ENCODE measurements at regions not wholly inside any gene's neighbourhood (a gene's known extent, or its start where the extent isn't known, plus 50 kb on each side); places are given as distances from the start of the nearest gene placed in this dataset.

DNA sequence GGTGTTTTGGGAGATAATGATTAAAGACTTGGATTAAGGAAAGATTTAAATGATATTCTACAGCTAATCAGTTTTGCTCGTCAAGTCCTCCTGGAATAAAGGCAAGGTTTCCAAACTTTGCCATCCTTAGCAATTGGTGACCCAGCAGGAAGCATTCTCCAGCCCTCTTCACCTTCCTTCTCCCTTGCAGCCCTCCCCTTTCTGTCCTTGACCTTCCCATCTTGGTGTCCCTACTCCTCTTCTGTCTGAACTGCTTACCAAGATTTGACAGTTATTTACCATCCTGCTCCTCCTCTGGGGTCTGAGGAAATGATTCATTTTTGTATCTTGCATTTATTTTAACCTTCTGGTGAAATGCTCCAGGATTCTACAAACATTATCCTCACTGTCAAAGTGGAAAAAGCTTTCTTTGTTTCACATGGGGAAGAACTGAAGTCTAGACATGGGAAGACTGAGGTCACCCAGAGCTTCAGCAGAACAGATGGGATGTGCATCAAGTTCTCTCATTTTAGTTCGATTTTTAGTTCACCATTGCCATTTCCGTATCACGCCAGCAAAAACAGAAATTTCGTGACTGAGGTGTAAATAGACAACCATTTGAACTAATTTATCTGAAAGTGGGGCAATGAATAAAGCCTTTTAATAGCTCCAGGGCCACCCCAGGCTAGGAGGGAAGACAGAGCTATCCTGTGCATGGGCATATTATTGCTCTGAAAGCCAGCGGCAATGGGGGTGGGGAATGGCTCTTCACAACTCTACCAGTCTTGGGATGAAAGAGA is 504.4 kb upstream of the PLXNA2 start:
- no TSS peak for BruUV-seq (replicated peaks)
- Histone ChIP-seq H4K20me1 (ENCODE audit: insufficient read depth, low read length) (no peaks in the 10 kb centered on the region), H3K27ac (ENCODE audit: low read depth, low read length, poor library complexity, severe bottlenecking) (no peak overlapping the region), H3K4me3 (ENCODE audit: low read depth, low read length, poor library complexity, severe bottlenecking) (no peak overlapping the region), H3K9me2 (ENCODE audit: insufficient read depth, low read length) (no peaks in the 10 kb centered on the region), H3K79me2 (ENCODE audit: insufficient read depth, low read depth, low read length) (no peaks in the 10 kb centered on the region), H2AFZ (ENCODE audit: low read length) (no peak overlapping the region), H3K4me2 (ENCODE audit: low read length) (no peak overlapping the region), H3K9me3 (ENCODE audit: low read length) (no peaks in the 10 kb centered on the region), H3K36me3 (ENCODE audit: insufficient read depth, low read length) (no peaks in the 10 kb centered on the region), H3K4me1 (ENCODE audit: insufficient read depth, low read length, poor library complexity, severe bottlenecking) (no peaks in the 10 kb centered on the region)
- intact Hi-C loops (cut with micrococcal nuclease; ENCODE audit: unreplicated experiment) = no loop called here
- TF ChIP-seq, protein P1, sequence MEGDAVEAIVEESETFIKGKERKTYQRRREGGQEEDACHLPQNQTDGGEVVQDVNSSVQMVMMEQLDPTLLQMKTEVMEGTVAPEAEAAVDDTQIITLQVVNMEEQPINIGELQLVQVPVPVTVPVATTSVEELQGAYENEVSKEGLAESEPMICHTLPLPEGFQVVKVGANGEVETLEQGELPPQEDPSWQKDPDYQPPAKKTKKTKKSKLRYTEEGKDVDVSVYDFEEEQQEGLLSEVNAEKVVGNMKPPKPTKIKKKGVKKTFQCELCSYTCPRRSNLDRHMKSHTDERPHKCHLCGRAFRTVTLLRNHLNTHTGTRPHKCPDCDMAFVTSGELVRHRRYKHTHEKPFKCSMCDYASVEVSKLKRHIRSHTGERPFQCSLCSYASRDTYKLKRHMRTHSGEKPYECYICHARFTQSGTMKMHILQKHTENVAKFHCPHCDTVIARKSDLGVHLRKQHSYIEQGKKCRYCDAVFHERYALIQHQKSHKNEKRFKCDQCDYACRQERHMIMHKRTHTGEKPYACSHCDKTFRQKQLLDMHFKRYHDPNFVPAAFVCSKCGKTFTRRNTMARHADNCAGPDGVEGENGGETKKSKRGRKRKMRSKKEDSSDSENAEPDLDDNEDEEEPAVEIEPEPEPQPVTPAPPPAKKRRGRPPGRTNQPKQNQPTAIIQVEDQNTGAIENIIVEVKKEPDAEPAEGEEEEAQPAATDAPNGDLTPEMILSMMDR (conservative IDR thresholded peaks at IDR 0.05; ENCODE audit: low read length) = no peak
- no peak for TF ChIP-seq EZH2phosphoT487 (IDR thresholded peaks at IDR 0.05; ENCODE audit: borderline replicate concordance, low read depth, low read length)
- POLR2A ChIA-PET = interaction anchor here (0.6 to 0.8 kb wide), 2 partner anchors 35 to 1999 kb away, joined by 3 to 4 read pairs; no protein-coding TSS in a partner anchor
- CTCF ChIA-PET (ENCODE audit: unreplicated experiment) = no interaction called here
- DNase-seq (ENCODE audit: low spot score) = no peak

DNA sequence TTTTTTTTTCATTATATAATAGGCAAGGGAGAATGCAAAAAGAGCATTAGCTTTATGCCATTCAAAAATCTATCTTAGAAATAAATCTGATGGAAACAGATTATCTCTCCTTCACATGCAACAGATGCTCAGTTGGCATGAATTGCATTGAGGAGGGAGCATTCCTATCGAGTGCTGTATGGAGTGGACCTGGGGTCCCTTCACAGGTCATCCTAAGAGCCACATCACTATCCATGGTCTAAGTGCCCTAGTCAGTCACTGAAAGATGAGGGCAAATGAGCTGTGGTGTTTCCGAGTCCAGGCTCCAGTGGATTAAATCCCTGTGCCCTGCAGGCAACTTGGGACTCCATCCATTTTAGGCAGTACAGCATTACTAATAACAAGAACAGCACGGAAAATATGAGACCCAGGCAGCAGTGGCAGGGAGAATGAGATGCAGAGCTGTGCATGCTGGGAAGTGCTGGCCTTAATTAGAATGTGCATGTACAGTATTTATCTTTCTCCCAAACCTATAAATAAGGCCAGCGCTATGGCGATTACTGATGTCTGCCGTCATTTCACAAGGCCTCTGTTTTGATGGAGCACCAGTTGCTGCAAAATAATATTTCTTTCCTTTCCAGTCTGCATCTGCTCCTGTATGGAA is 512.3 kb upstream of the PLXNA2 start:
- H3K36me3 ChIP-seq (ENCODE audit: insufficient read depth, low read length) = no peaks in the 10 kb centered on the region
- no peak overlapping the region for H2AFZ ChIP-seq (ENCODE audit: low read length)
- TF ChIP-seq, protein P1 (conservative IDR thresholded peaks at IDR 0.05; ENCODE audit: low read length) = no peak
- no peak for TF ChIP-seq EZH2phosphoT487 (IDR thresholded peaks at IDR 0.05; ENCODE audit: borderline replicate concordance, low read depth, low read length)
- no peaks in the 10 kb centered on the region for H3K9me2 ChIP-seq (ENCODE audit: insufficient read depth, low read length)
- H3K4me3 ChIP-seq (ENCODE audit: low read depth, low read length, poor library complexity, severe bottlenecking) = no peak overlapping the region
- ChIA-PET POLR2A (interaction anchor here (1.0 to 1.1 kb wide), 2 partner anchors 8 to 69 kb away, joined by 3 read pairs; no protein-coding TSS in a partner anchor), CTCF (ENCODE audit: unreplicated experiment) (no interaction called here)
- DNase-seq (ENCODE audit: low spot score) = no peak
- BruUV-seq (replicated peaks) = no TSS peak
- H3K79me2 ChIP-seq (ENCODE audit: insufficient read depth, low read depth, low read length) = no peaks in the 10 kb centered on the region
- no peak overlapping the region for H3K27ac ChIP-seq (ENCODE audit: low read depth, low read length, poor library complexity, severe bottlenecking)
- H3K4me2 ChIP-seq (ENCODE audit: low read length) = no peak overlapping the region
- H3K9me3 ChIP-seq (ENCODE audit: low read length) = no peaks in the 10 kb centered on the region
- no peaks in the 10 kb centered on the region for H3K4me1 ChIP-seq (ENCODE audit: insufficient read depth, low read length, poor library complexity, severe bottlenecking)
- intact Hi-C loops (cut with micrococcal nuclease; ENCODE audit: unreplicated experiment) = no loop called here
- no peaks in the 10 kb centered on the region for H4K20me1 ChIP-seq (ENCODE audit: insufficient read depth, low read length)

DNA sequence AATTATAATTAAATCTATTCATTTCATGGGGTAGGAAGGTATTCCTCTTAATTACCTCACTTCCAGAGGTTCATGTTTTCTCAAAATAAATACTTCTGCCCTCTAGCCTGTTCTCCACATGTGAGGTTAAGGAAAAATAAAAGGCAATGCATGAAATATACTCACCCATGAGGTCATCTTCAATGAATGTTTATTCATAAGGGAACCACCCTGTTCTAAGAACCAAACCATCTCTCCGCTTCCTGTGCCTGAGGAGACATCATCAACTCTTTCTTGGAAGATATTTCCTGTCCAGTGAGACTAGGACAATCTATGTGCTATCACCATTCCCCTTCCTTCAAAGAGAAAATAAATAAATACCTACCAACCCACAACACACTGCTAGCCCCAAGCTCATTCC is 513.7 kb upstream of the PLXNA2 start:
- no peaks in the 10 kb centered on the region for H3K79me2 ChIP-seq (ENCODE audit: insufficient read depth, low read depth, low read length)
- no peak overlapping the region for H2AFZ ChIP-seq (ENCODE audit: low read length)
- H3K4me2 ChIP-seq (ENCODE audit: low read length) = no peak overlapping the region
- no peaks in the 10 kb centered on the region for H3K9me2 ChIP-seq (ENCODE audit: insufficient read depth, low read length)
- BruUV-seq (replicated peaks) = no TSS peak
- no peaks in the 10 kb centered on the region for H3K9me3 ChIP-seq (ENCODE audit: low read length)
- intact Hi-C loops (cut with micrococcal nuclease; ENCODE audit: unreplicated experiment) = no loop called here
- ChIA-PET POLR2A (no interaction called here), CTCF (ENCODE audit: unreplicated experiment) (no interaction called here)
- H4K20me1 ChIP-seq (ENCODE audit: insufficient read depth, low read length) = no peaks in the 10 kb centered on the region
- no peak for TF ChIP-seq EZH2phosphoT487 (IDR thresholded peaks at IDR 0.05; ENCODE audit: borderline replicate concordance, low read depth, low read length)
- TF ChIP-seq, protein P1 (conservative IDR thresholded peaks at IDR 0.05; ENCODE audit: low read length) = no peak
- no peak overlapping the region for H3K27ac ChIP-seq (ENCODE audit: low read depth, low read length, poor library complexity, severe bottlenecking)
- H3K4me1 ChIP-seq (ENCODE audit: insufficient read depth, low read length, poor library complexity, severe bottlenecking) = no peaks in the 10 kb centered on the region
- no peaks in the 10 kb centered on the region for H3K36me3 ChIP-seq (ENCODE audit: insufficient read depth, low read length)
- DNase-seq (ENCODE audit: low spot score) = no peak
- H3K4me3 ChIP-seq (ENCODE audit: low read depth, low read length, poor library complexity, severe bottlenecking) = no peak overlapping the region
